HG03439 (cell line): ENCODE measurements at regions not wholly inside any gene's neighbourhood (a gene's known extent, or its start where the extent isn't known, plus 50 kb on each side); places are given as distances from the start of the nearest gene placed in this dataset.
"Not testable (repeated sequence)": the region's sequence is repeated elsewhere in the genome, so short reads cannot be mapped to it uniquely, and the experiment has no call there.

Experiments
- ATAC-seq: cut with Tn5 transposase; IDR thresholded peaks from one replicate; pipeline ENCODE4 v1.9.1; 2021; ENCODE audit warnings: mild to moderate bottlenecking, moderate library complexity; ENCODE audit not compliant: unreplicated experiment

DNA sequence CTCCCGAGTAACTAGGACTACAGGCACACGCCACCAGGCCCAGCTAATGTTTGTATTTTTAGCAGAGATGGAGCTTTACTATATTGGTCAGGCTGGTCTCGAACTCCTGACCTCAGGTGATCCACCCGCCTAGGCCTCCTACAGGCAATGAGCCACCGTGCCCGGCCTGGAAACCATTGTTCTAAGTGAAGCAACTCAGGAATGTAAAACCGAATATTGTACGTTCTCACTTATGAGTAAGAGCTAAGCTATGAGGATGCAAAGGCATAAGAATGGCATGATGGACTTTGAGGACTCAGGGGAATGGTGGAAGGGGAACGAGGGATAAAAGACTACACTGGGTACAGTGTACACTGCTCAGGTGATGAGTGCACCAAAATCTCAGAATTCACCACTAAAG, 235.1 kb upstream of the AUTS2 start:
- ATAC-seq: no peak

DNA sequence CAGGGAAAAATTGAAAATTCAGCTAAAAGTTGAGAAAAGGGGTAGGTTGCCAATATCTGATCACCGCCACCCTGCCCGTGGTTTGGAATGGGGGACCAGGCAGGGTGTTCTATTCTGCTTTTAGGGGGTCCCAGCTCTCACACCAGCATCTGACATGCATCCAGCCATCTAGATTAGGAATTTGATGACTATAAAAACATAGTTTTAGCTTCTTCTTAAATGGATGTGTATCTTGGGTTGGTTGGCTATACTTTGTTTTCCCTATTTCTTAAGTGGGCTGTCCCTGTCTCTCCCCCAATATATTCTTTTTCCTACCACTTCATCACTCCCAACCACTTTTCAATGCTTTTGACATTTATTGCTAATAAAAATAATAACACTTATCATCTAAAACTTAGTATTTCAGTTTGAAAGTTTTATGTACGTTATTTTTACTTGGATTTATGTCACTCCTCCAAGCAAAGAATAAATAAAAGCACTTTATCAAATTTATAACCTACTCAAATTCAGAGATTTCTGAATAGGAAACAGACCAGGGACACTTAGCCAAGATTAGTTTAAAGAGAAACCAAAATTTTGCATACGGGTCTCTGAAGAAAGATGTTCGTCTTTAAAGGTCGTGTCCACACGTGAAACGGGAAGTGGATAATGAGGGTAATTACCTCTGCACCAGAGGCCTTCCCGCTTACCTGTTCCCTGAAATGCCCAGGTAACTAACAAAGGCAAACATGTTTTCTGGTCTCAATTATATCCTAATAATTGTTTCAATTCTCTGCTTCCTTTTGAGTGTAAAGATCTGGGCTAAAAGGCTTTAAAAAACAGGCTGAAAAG, 233.2 kb upstream of the AUTS2 start:
- ATAC-seq: no peak

DNA sequence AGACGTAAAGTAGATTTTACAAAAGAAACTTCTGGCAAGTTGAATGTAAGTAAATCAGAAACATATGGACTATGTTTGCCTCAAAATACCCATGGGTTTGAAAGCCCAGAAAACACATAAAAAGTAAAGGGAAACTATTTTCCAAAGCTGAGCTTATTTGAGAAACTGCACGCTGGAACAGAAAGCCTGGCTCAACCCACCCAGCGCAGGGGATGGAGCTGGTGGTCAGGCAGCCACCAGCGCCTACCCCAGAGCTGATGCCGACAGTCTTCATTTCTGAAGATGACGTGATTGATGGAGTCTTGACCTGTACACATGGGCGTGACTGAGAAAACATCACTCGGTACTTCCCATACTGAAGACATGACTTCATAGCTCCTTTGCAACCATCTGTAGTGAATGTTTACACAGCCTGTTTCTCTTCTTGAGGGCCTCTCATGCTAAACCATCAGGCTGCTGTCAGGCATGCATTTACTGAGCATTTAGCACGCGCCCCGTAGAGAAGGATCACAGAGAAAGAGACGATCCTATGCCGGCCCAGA, 232.6 kb upstream of the AUTS2 start:
- no peak for ATAC-seq

DNA sequence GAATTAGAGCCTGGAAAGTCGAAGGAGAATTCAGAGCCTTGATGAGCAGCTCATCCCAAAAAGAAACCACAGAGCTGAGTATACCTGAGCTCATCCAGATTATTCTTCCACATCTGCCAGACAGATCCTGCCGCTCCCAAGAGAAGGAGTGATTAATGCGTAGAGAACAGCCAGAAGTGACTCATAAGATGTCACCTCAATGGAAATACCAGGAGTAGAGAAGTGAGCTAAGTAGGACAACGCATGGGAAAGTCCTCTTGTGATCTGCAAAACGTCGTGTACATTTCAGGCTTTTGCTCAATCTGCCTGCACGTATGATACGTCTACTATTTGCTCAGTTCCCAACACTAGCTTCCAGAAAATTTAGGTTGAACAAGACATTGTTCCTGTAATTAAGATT, 230.5 kb upstream of the AUTS2 start:
- ATAC-seq: no peak

DNA sequence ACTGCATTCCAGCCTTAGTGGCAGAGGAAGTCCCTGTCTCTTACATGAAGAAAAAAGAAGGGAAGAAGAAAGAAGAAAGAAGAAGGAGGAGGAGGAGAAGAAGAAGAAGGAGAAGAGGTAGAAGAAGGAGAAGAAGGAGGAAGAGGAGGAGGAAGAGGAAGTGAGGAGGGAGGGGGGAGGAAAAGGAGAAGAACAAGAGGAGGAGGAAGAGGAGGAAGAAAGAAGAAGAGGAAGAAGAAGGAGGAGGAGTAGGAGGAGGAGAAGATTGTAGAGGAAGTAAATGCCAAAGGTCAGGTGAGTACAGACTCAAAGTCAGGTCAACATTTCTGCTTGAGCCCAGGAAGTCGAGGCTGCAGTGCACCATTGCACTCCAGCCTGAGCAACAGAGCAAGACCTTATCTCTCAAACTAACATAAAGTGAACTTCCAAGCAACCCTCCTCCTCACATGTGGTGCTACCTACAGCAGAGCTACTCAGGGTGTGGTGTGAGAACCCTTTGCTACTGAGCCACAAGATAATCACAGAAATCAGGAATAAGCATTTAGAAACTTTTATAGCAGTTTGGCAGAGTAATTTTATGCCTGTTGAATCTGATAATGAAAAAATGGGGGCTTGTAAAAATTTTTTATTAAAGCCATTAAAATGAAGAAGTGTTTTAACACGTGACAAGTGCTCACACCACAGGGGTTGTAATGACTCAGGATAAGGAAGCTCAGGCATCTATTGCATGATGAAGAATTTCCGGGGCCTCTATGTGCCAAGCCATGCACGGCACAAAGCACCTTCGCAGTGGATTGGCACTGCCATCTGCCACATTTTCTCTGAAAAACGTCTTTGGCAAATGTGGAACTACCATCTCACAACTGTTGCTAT, 224.9 kb upstream of the AUTS2 start:
- ATAC-seq: no peak

DNA sequence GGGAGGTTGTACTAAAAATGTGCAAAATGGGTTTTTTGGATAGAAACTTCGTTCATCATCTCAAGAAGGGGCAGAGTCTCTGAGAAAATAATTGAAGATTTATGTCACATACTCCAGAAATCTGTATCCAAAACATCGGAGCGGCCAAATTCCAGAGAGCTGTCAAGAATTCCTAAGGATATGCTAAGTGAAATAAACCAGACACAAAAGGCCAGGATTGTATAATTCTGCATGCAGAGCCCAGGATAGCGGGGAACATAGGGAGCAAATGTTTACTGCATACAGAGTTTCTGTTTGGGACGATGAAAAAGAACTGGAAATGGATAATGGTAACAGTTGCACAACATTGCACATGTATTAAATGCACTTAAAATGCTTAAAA, 224.2 kb upstream of the AUTS2 start:
- ATAC-seq: no peak

DNA sequence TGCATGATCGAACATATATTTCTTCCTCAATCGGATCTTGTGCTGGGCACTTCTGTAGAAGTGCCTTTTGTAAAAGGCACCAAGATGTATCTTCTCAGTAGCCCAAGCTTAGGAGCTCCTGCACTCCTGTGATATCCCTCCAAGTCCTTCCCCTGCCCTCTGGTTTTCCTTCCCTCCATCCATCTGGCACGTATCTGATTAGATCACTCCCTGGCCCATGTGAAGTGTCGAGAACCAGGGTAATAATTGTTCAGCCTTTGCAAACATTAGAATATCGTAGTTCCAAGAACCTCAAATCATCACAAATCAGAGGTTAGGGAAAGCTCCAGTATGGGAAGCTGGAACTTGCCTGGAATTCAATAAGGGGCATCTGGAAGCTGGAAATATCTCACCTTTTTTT, 221.1 kb upstream of the AUTS2 start:
- no peak for ATAC-seq

DNA sequence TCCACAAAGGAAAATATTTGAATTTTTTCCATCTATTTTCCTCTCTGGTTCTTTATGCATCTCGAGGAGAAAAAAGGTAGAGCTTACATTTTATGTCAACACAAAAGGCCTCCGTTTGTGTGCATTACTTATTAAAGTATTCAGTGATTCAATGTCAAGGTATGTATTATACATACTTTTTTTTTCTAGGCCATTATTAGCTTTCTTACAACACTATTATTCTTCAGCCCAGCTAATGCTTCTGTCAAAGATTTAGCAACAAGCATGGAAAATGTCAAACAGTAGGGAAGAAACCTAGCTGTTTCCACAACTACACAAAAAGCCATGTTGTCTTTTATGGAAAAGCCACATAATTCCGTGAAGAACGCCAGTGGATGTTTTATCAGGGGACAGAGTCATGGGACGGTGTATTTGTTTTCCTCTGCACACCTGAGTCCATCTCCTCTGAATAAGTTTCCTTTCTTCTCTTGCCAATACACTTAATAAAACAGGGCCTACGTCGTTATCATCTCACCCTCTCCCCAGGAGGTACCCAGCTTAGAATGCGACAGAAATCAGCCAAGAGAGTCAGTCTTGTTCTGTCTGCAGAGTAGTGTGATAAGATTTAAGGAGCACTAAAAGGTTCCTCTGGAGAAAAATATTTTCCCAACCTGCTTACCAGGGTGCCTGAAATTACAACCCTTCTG, 209.7 kb upstream of the AUTS2 start:
- ATAC-seq: no peak

DNA sequence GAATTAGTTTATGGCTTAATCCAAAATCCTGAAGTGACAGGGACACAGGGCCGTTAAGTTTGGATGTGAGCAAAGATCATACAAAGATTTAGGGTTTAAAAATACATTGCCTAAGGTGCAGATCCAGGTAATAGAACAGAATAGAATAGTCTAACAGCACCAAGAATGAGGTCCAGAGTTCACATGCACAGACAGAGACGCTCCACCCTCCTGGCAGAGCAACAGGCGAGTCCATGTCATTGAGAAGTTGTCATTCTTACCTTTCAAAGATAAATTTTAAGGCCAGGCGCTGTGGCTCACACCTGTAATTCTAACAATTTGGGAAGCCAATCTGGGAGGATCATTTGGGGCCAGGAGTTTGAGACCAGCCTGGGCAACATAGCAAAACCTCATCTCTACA, 209.1 kb upstream of the AUTS2 start:
- ATAC-seq: no peak

DNA sequence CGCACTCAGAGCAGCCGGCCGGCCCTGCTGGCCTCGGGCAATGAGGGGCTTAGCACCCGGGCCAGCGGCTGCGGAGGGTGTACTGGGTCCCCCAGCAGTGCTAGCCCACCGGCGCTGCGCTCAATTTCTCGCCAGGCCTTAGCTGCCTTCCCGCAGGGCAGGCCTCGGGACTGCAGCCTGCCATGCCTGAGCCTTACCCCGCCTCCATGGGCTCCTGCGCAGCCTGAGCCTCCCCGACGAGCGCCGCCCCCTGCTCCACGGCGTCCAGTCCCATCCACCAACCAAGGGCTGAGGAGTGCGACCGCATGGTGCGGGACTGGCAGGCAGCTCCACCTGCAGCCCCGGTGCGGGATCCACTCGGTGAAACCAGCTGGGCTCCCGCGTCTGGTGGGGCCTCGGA, 204.4 kb upstream of the AUTS2 start:
- ATAC-seq: not testable (repeated sequence)

DNA sequence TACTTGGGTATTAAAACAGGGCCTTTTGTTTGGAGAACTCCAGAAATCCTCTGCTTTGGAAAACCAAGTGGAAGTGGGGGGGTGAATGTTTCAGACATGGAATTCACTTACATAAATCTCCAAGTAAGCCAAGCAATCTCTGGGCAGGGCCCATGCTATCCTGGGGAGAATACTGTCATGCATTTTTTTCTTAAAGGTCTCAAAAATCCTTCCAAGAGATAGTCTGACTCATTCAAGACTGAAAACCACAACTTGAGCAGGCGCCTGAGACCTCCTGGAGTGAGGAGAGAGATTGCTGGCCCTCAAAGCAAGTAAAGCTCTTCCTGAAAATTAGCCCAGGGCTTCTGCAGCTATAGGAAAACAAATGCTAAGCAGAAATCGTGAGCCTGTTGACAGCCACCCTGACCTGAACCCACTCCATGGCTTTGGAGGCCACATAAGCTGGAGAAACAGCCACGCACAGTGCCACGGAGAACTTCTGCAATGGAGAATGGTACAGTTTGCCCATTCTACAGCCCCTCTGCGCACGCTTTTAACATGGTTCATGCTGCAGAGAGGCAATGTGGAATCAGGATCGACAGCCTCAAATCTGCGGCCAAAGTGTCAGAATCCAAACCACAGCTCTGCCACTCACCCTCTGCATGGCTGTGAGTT, 203.1 kb upstream of the AUTS2 start:
- ATAC-seq: no peak

DNA sequence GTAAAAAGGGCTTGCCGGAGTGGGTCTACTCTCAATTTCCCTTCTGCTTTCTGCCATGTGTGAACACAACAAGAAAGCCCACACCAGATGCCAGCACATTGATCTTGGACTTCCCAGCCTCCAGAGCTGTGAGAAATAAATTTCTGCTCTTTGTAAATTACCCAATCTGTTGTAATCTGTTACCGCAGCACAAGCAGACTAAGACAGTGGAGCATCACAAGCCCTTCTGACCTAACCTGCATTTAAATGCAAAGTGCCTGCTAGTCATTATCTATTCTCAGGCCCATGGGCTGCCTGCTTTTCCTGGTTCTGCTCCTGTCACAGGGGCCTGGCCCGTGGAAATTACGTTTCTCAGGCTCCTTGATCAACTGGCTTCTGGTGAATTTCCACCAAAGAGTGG, 199.3 kb upstream of the AUTS2 start:
- no peak for ATAC-seq

DNA sequence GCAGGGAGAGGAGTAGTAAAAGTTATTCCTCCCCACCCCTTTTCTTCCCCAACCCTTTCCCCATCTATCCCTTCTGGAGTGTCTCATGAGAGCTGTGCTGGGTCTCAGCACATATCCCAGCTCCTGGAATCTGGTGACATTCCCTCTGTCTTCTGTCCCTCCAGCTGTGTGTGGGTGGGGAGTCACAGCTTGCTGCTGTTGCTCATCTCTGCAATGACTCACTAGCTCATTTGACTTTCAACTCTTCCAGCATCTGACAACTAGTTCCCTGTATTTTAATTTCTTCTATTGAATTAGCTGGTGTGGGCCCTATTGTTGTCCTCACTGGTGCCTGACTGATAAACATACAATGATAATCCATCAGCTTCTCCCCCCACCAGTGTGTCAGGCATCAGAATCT, 198.9 kb upstream of the AUTS2 start:
- ATAC-seq: no peak

DNA sequence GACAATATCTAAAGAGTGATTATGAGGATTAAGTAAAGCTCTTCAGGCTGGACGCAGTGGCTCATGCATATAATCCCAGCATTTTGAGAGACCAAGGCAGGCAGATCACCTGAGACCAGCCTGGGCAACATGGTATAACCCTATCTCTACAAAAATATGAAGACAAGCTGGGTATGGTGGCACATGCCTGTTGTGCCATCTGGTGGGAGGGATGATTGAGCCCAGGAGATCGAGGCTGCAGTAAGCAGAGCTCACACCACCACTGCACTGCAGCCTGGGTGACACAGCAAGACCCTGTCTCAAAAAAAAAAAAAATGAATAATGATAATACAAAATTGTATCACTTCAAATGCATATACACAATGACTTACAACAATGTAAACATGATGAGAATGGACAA, 195.6 kb upstream of the AUTS2 start:
- ATAC-seq: no peak

DNA sequence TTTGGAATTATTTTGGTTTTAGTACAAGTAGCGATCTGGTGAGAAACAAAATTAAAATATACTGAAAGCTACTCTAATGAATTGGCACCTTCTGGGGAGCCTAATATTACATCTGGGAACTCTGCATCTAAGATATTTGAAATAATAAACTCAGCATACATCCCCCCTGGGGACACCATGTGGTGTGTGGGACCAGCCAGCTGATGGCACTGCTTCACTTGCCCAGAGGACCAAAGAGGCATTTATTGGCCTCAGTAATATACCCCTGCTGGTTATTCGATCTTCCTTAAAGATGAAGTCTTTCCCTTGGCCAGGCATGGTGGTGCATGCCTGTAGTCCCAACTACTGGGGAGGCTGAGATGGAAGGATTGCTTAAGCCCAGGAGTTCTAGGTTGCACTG, 195.1 kb upstream of the AUTS2 start:
- no peak for ATAC-seq

DNA sequence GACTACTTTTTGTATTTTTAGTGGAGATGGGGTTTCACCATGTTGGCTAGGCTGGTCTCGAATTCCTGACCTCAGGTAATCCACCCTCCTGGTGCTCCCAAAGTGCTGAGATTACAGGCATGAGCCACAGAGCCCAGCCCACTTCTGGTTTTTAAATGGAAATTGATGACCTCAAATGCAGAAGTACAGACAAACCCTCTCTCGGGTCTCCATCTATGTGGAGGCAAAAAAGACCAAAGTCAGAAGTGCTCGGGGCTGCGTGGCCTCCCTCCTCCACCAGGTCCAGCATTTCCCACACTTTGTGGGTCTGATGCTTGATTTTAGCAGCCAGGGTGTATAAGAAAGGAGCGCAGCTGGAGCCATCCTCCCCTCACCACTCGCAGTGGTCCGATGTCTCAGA, 187.3 kb upstream of the AUTS2 start:
- no peak for ATAC-seq

DNA sequence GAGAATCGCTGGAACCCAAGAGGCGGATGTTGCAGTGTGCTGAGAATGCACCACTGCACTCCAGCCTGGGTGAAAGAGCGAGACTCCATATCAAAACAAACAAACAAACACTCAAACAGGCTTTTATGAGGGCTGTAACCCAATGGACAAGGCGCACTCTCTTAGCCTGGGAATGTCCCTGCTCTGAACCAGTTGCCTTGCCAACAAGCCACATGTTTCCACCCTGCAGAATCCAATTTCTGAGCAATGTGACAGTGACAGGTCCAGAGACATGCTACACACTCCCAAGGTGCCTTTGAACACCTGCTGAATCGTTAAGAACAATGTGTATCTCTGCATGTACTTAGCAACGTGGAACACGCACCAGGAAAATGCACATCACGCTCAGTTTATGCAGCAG, 186.8 kb upstream of the AUTS2 start:
- no peak for ATAC-seq

DNA sequence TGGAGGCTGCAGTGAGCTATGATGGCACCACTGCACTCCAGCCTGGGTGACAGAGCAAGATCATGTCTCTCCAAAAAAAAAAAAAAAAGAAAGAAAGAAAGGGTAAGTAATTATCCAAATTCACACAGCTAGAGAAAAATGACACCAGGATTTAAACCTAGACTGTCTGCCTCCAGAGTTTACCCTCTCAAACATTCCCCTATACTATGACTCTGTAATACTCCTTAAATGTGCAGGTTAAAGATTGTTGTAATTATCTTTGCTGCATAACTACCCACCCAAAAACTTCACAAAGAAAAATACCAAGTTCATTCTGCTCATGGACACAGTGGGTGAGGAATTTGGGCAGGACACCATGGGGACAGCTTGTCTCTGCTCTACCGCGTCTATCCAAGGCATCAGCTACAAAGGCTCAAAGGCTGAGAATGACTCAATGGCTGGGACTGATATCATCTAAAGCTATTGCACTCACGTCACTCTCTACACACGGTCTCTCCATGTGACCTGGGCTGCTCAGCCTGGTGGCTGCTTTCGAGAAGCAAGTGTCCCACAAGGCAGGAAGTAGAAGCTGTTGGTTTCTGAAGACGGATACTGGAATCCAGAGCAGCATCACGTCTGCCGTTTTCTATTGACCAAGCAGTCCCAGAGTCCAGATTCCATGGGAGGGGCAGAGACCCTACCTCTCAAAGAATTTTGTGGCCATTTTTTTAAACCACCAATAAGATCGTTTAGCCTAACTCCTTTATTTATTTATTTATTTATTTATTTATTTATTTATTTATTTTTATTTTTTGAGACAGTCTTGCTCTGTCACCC, 185.7 kb upstream of the AUTS2 start:
- no peak for ATAC-seq

DNA sequence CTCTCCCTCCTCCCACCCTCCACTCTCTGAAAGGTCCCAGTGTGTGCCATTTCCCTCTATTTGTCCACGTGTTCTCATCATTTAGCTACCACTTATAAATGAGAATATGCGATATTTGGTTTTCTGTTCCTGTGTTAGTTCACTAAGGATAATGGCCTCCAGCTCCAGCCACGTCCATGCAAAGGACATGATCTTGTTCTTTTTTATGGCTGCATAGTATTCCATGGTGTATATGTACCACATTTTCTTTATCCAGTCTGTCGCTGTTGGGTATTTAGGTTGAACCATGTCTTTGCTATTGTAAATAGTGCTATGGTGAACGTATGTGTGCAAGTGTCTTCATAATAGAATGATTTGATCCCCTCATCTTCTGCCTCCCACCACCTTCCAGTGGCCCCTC, 183.7 kb upstream of the AUTS2 start:
- ATAC-seq: no peak
